HG03571 (cell line): ENCODE measurements at regions not wholly inside any gene's neighbourhood (a gene's known extent, or its start where the extent isn't known, plus 50 kb on each side); places are given as distances from the start of the nearest gene placed in this dataset.
"Not testable (repeated sequence)": the region's sequence is repeated elsewhere in the genome, so short reads cannot be mapped to it uniquely, and the experiment has no call there.

ENCODE experiments used
- ATAC-seq: cut with Tn5 transposase; IDR thresholded peaks from one replicate; pipeline ENCODE4 v1.9.1; 2021; ENCODE audit not compliant: unreplicated experiment

DNA sequence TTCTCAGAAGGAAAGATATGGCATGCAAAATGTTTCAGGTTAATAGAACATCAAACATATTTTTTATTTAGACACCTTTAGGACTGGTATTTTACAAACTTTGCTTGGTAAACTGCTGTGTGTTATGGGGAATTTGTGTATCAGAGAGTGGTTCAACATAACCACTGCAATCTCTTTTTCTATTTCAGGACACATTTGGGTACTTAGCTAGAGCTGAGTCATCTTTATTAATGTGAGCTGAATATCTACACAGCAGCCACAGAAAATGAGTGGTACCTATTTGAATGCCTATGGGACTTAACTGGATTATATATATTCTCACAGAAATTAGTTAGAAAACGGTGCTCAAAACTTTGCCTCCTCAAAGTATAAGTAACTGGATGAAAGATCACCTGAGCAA is 179.8 kb downstream of the SPDYE17 start:
- not testable (repeated sequence) for ATAC-seq

DNA sequence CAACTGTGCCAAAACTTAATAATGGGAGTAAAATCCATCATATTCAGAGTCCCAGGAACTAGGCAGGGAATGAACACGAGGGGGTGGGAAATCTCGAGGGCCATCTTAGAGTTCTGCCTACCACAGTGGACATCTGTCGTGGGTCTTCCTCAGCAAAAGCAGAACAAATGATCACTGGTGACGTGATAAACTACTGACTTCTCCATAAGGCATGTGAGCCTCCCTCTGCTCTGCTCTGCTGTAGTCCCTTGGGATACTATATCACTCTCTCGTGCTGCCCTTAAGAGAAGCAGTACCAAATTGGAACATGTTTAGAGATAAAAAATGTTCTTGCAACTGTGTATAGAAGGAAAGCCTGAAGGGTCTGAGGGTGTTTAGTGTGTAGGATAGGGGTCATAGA is 180.5 kb downstream of the SPDYE17 start:
- not testable (repeated sequence) for ATAC-seq

GRCh38 chr7:76849887-76850563 is 182.1 kb downstream of the SPDYE17 start:
- ATAC-seq: not testable (repeated sequence)

DNA sequence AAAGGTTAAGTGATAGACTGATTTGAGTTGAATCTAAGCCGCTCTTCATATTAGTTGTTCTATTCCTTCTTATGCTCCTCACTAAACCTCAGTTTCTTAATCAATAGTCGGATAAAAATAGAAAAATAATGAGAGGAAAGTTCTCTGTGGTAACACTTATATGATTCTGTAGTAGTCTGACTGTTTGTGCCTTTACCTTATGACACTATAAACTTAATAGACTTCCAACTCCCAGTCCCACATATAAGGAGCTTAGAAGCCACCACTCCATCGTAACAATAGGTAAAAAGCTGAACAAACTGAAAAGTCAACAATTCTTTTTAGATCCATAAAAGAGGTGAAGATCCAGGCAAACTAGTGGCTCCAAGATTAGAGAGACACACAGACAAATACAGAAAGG is 192.3 kb downstream of the SPDYE17 start:
- ATAC-seq: not testable (repeated sequence)

GRCh38 chr7:76839214-76839613 is 192.9 kb downstream of the SPDYE17 start:
- ATAC-seq: not testable (repeated sequence)

DNA sequence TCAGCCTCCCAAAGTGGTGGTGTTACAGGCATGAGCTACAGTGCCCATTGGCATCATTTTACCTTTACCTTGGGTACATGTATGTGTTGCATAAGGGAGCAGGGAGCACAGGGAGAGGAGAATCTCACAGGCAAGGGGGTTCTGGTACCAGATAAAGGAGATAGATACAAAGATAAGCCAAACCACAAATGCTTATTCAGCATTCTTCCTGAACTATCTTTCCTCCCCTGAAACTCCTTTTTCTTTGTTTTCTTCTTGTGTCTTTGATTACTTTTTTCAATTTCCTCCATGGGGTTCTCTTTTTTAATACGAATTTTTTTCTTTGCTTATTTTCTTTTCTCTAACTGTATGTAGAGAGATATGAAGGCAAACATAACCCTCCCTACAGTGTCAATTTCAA is 193.8 kb downstream of the SPDYE17 start:
- ATAC-seq: not testable (repeated sequence)

GRCh38 chr7:76829233-76829632 is 202.2 kb upstream of the POMZP3 start:
- ATAC-seq: not testable (repeated sequence)

- ATAC-seq: not testable (repeated sequence)
Observed at GRCh38 chr7:76826181-76826580, 199.1 kb upstream of the POMZP3 start.

DNA sequence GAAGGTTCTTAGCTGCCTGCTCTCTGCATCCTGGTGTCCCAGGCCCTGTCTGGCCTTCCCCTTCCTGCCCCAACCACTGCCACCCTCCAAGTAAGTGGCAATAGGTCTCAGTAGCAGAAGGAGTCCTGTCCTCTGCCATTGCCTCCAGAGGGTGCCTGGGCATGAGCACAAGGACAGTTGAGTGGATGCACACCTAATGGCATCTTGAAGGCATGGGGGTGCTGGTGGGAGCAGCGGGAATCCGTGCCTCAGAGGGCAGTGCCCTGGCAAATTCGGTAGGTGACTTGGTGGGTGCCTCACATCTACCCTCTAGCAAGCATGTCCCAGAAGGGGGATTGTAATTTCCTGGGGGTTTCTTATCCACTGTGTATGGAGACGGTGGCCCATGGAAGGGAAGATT is 182.8 kb upstream of the POMZP3 start:
- not testable (repeated sequence) for ATAC-seq

DNA sequence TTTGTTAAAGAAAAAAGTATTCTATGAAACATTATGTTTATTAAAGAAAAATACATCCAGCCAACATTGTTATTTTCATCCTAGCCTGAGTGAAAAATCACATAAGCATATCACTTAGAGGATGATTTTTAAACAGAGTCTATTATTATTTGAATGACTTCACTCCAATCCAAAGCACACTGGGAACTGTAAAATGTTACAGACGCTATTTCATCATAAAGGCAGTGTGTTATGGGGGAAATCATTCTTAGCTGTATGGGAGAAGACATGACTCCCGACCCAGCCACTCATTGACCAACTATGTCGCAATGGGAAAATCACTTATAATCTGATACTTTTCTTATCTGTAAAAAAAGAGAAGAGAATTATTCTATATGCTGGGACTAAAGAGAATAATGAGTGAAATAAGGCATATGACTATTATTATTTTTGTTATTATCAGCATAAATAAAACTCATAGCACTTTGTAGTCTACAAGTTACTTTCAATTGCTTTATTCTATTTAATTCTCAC is 180.6 kb upstream of the POMZP3 start:
- not testable (repeated sequence) for ATAC-seq

DNA sequence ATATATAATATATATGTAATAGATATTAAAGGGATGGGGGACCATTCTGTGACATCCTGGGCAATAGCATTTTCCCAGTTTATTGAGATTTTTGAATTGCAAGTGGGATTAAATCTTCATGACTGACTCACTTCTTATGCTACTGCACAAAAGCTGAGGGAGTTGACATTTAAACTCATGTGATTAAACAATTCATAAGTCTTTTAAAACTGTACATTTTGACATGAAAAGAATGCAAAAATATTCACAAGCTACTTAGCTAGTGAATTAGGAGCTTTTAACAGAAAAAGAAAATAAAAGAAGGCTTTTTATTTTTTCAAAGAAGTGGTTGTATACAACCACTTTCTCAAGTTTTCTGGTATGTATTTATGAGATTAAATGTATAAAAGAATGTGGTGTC is 179.4 kb upstream of the POMZP3 start:
- not testable (repeated sequence) for ATAC-seq

GRCh38 chr7:76806010-76806409 is 178.9 kb upstream of the POMZP3 start:
- ATAC-seq: not testable (repeated sequence)

GRCh38 chr7:76805262-76805661 is 178.2 kb upstream of the POMZP3 start:
- ATAC-seq: not testable (repeated sequence)

DNA sequence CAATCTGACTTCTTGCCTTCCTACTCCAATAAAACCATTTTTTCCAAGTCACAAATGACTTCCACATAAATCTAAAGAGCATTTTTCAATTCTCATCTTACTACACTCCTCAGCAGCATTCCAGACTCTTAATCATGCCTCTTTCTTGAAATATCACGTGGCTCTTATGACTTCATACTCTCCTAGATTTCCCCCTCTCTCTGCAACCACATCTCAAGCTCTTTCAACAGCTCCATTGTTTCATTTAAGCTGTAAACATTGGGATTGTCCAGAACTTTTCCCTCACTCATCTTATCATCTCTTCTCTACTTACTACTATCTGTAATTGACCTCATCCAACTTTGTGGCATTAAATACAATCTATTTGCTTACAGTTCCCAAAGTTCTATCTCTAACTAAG is 170.6 kb upstream of the POMZP3 start:
- ATAC-seq: not testable (repeated sequence)

DNA sequence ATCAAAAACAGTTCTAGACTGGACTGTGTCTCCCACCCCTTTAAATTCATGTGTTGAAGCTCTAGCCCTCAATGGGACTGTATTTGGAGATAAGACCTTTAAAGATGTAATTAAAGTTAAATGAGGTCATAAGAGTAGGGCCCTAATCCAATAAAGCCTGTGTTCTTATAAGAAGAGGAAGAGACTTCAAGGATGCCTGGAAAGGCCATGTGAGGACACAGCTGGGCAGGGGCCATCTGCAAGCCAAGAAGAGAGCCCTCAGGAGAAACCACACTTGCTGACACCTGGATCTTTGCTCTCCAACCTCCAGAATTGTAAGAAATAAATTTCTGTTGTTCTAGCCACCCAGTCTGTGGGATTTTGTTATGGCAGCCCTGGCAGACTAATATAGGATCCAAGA is 153.6 kb upstream of the POMZP3 start:
- ATAC-seq: not testable (repeated sequence)

- ATAC-seq: not testable (repeated sequence)
Observed at GRCh38 chr7:76774279-76774678, 147.2 kb upstream of the POMZP3 start.

DNA sequence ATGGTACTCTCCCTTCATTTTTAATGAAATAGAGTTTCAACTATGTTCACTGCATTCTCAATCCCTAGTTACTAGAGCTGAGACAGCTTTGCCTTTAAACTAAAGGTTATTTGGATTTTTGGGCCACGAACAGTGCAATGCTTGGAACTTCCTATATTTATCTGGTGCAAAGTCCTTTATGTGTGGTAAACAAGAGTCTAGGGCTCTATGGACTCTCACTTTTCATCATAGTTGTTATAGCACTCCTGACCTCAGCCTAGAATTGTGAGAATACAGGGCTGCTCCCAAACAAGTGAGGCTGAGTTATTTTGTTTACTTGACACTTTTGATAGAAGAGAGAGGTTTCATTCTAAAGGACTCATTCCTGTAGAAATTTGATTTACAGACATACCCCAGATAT is 144.9 kb upstream of the POMZP3 start:
- not testable (repeated sequence) for ATAC-seq

- not testable (repeated sequence) for ATAC-seq
Observed at GRCh38 chr7:76763977-76764376, 136.9 kb upstream of the POMZP3 start.

DNA sequence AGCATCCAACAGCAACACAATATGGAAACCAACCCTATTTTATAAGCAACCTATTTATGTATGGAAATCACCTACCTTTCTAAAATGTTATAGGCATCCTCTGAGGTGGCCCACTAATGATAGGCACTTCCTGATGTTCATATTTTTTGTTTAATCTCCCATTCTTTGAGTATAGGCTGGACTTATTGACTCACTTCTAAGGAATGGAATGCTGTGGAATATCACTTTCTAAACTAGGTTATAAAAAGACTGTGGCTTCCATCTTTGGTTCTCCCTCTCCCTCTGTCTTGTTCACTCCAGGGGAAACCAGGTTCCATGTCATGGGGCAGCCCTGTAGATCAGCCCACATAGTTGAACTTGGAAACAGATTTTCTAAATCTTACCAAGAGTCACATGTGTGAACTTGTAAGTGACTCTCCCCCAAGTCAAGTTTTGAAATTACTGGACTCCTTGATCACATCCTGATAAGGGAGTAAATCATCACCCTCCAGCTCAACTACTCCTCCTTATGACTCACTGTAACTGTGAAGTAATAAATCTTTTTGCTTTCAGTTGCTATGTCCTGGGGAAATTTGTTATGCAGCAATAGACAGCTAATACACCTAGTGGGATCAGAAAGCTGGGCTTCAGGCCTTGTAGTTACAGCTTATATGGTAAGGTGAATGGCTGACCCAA is 133.6 kb upstream of the POMZP3 start:
- ATAC-seq: not testable (repeated sequence)

DNA sequence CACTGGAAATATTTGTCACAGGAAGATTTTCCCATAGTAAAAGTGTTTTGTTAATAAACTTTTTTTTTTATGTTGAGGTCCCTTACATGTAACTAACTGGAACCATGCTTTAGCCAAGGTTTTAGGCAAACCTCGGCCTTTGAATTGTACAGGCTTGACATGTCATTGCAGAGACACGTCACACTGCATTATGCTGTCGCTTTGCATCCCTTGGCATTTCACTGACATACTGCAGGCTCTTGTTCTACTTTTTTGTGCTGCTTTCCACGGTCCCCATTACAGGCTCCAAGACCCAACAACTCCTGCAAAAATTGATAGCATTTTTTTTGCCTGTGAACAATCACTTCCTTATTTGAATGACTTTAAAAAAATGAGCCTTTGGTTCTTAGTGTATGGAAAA is 112.5 kb upstream of the POMZP3 start:
- ATAC-seq: not testable (repeated sequence)

- not testable (repeated sequence) for ATAC-seq
Observed at GRCh38 chr7:76736724-76737123, 109.6 kb upstream of the POMZP3 start.

GRCh38 chr7:76736091-76736490 is 109.0 kb upstream of the POMZP3 start:
- ATAC-seq: not testable (repeated sequence)
